Neural progenitor cell (in vitro differentiated cells): ENCODE measurements at regions not wholly inside any gene's neighbourhood (a gene's known extent, or its start where the extent isn't known, plus 50 kb on each side); places are given as distances from the start of the nearest gene placed in this dataset.

Experiments used
- EZH2phosphoT487 ChIP-seq: fragments of 200-600 bp; sonication (generic); IDR thresholded peaks from 2 replicates; pipeline ENCODE4 v1.6.1; 2017; ENCODE audit warnings: antibody characterized with exemption
- TF ChIP-seq, protein P1 (sequence below): fragments of 200-600 bp; sonication (generic); IDR thresholded peaks from 2 replicates; pipeline ENCODE4 v1.5.1; 2017; ENCODE audit warnings: antibody characterized with exemption, mild to moderate bottlenecking

DNA sequence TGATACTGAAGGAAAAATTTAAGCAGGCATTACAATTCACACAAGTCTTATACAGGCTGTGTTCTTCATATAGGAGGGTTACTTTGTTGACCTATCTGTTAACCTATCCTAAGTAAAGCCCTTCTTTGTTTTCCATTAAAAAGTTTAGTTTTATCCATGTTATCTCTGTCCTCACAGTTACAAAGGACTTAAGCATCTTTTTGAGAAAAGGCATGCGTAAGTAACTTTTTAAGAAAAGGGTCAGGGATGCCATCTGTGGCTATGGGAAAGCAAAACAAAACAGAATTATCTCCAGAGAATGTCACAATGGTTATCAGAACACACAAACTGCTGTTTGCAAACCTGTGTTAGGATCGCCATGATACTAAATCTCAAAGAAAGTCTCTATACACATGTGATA lies 295.8 kb upstream of the MTPN start:
- TF ChIP-seq, protein P1, sequence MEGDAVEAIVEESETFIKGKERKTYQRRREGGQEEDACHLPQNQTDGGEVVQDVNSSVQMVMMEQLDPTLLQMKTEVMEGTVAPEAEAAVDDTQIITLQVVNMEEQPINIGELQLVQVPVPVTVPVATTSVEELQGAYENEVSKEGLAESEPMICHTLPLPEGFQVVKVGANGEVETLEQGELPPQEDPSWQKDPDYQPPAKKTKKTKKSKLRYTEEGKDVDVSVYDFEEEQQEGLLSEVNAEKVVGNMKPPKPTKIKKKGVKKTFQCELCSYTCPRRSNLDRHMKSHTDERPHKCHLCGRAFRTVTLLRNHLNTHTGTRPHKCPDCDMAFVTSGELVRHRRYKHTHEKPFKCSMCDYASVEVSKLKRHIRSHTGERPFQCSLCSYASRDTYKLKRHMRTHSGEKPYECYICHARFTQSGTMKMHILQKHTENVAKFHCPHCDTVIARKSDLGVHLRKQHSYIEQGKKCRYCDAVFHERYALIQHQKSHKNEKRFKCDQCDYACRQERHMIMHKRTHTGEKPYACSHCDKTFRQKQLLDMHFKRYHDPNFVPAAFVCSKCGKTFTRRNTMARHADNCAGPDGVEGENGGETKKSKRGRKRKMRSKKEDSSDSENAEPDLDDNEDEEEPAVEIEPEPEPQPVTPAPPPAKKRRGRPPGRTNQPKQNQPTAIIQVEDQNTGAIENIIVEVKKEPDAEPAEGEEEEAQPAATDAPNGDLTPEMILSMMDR, result no peak
- TF ChIP-seq EZH2phosphoT487, result peak; percentile 53
